ENCODE measurements at regions not wholly inside any gene's neighbourhood (a gene's known extent, or its start where the extent isn't known, plus 50 kb on each side); places are given as distances from the start of the nearest gene placed in this dataset.
"Not testable (repeated sequence)": the region's sequence is repeated elsewhere in the genome, so short reads cannot be mapped to it uniquely, and the experiment has no call there.

- DNase-seq = peak; percentile 83
These were observed 319.5 kb upstream of the OBI1 start for GRCh38 chr13:78978381-78978998.

- DNase-seq = no peak
These were observed 318.4 kb upstream of the OBI1 start for GRCh38 chr13:78977311-78977710.

GRCh38 chr13:78976696-78977095, 317.7 kb upstream of the OBI1 start:
- DNase-seq = no peak

- DNase-seq = no peak
These were observed 313.6 kb upstream of the OBI1 start for GRCh38 chr13:78972561-78972960.

DNA sequence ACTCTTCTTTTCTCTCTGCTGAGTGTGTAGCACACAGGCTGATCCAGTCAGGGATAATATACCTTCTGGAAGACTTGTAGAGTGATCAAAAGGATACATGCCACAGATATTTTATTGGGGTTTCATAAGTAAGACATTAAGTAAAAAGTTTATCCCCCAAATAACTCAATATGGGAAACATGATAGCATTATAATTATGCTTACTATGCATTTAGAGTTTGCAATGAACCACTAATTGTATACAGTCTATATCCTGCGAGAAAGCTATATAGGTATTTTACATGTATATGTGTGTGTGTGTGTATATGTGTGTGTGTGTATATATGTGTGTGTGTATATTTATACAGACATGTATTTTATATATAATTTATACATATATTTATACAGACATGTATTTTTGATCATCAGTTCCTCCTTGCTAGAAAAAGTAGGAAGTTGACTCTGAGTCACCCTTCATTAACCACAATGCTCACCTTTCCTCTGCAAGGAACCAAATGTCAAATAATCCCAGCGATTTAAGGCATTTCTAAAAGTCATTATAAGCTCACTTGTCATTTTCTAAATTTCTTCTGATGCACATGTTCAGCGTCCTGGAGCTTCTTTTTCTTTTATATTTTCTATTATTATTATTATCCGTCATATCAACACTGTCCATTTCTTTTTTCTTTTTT, 312.5 kb upstream of the OBI1 start:
- DNase-seq = no peak

GRCh38 chr13:78960881-78961280, 301.9 kb upstream of the OBI1 start:
- no peak for DNase-seq

DNA sequence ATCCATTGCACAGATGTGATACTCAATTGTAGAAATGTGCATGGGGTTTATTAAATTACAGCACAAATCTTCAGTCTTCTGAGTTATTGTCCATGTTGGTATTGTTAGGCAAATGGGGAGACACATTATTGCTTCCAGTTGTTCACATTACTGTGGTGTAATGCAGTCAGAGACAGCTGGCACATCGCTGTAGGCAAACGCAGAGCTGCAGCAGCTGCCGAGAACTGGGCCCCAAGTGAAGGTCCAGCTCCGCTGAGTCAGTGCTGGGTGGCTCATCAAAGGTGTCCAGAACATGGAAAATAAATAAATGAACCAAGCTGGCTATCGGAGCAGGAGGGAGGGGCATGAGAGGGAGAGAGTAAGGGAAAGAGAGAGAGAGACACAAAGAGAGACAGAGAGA, 299.1 kb upstream of the OBI1 start:
- DNase-seq = no peak

- no peak for DNase-seq
These were observed 281.6 kb upstream of the OBI1 start for GRCh38 chr13:78940455-78941130.

- DNase-seq = no peak
These were observed 275.4 kb upstream of the OBI1 start for GRCh38 chr13:78934336-78934735.

DNA sequence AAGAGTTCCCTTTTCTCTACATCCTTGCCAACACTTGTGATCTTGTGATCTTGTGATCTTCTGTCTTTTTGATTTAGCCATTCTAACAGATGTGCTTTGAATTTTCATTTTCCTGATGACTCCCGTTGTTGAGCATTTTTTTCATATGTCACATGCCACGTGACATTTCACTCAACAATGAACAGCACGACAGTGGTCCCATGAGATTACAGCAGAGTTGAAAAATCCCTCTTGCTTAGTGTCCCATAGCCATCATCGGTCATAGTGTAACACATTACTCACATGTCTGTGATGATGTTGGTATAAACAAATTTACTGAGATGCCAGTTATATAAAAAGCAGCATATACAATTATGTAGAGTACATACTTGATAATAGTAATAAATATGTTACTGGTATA, 256.1 kb upstream of the OBI1 start:
- no peak for DNase-seq

DNA sequence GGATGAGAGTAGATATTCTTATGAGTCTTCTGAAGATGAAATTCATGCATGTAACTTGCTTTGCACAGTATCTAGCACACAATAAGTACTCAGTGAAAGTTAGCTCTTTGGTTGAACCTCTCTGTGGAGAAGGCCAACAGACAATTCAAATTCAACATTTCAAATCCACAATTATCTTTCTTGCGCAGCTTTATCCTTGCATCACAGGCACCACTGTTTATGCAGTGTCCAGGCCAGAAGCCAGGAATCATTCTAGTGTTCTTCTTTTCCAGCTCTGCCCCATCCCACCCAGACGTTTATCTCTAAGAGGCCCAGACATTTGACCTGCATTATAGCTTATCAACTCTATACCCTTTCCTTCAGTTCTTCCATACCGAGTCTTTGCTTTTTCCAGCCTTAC, 254.7 kb upstream of the OBI1 start:
- DNase-seq = no peak

- no peak for DNase-seq
These were observed 251.2 kb upstream of the OBI1 start for GRCh38 chr13:78910147-78910546.

DNA sequence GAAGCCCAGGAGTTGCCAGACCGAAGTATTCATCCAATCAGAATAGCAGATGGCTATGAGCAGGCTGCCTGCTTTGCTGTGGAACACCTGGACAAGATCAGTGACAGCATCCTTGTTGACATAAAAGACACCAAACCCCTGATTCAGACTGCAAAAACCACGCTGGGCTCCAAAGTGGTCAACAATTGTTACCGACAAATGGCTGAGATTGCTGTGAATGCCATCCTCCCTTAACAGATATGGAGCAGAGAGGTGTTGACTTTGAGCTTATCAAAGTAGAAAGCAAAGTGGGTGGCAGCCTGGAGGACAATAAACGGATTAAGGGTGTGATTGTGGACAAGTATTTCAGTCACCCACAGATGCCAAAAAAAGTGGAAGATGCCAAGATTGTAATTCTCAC, 250.3 kb upstream of the OBI1 start:
- no peak for DNase-seq

DNA sequence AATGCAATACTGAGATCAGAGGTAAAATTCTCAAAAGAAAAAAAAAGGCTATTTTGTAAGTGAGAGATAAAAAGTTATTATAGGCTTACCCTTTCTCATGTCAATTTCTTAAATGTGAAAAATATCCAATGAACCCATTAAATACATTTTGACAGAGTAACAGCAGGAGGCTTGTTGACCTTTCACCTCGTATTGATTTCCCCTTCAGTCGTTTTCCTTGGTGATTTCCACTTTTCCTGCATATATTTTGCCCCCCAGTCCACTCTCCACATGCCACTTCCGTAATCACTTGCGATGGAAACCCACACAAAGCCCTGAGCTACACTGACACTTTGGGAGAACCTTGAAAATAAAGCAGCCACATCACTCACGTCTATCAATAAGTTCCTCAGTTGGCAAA, 248.1 kb upstream of the OBI1 start:
- DNase-seq = no peak

DNA sequence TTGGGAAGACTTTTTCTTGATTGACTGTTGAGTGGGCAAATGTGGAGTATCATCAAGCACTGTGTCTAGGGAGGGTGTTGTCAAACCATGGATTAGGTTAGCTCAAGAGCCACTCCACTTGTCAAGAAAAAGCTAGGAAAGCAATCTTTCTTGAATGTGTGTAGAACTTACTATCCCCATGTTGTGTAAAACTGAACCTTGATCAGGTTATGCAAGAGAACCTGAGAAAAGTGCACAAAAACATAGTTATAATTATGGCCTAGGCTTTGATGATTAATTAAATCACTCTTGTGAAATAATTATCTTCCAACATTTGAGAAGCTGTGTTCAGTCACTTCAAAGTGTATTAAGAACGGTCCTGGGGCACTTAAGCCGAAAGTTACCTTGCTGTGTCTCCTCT, 238.2 kb upstream of the OBI1 start:
- DNase-seq = no peak

DNA sequence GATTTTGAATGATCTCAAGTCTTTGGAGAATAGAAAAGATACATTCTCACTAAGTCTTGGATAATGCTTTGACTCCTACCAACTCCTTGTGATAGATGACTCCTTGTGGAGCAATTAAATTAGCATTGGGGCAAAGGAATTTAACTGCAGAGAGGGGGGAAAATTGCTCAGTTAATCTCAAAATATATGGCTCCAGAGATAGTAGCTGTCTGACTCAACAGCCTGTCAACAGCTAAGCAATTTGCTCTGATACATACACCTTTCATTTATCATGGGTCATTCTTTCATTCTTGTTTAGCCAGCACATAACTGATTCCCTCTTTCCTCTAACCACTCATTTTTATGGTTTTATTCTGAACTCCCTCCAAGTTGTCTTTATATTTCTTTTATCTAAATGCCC, 225.6 kb upstream of the OBI1 start:
- DNase-seq = no peak

DNA sequence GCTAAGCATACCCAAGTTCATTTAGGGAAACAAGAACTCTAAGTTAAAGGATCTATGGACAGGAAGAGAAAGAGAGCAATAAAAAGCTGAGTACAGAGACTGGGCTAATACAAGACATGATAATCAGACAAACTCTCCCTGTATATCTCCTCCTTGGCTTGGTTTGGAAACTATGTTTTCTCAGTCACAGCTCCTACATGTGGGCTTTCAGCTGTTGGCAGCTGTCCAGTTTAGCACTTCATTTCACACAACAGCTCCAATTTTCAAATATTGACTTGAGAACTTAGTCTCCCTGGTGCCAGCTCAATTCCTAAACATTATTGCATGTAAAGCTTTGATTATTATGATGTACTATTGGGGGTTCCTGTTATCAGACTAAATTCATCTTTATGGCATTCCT, 222.8 kb upstream of the OBI1 start:
- DNase-seq = no peak

DNA sequence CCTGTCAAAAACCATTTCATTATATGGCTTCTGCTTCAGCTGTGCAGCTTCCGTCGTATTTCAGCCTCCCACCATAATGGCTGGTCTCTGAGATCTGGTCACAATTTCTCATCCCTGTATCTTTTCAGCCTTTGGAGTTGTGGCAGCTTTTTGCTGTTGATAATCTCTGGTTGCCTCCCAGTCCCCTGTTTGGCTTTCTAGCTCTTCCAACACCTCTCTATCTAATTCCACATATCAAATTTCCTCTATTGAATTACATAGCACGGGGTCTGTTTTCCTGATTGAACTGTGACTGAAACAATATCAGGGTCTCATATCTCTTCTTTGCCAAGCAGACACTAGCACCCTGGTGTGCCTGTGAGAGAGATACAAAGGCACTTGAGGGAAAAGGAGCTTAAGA, 222.1 kb upstream of the OBI1 start:
- DNase-seq = no peak

DNA sequence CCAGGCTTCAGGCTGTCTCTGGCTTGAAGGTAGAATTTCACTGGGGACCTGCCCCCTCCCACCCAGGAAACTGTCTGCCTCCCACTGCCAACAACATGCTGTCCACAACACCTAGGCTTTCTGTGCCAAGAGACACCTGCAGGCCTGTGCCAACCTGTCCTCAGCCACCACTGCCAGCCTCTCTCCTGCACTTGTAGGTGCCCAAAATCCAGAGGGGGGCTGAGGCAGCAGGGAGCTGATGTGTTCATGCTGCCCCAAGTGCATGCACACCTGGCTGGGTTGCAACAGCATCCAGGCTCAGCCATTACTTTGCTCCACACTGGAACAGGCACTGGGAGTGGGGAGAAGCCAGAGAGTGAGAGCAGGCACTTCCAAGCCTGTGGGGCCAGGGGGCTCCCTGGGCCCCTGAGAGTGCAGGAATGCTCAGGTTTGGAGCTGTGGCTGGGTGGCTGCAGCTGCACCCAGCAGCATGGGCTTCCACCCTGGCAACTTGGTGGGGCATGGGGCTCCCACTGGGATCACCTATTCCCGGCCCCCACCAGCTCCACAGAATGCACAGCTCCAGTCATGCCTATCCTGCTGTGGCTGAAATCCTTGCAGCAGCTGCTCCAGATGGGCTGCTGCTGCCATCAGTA, 218.1 kb upstream of the OBI1 start:
- DNase-seq = no peak

GRCh38 chr13:78875792-78876580, 217.0 kb upstream of the OBI1 start:
- DNase-seq = no peak

DNA sequence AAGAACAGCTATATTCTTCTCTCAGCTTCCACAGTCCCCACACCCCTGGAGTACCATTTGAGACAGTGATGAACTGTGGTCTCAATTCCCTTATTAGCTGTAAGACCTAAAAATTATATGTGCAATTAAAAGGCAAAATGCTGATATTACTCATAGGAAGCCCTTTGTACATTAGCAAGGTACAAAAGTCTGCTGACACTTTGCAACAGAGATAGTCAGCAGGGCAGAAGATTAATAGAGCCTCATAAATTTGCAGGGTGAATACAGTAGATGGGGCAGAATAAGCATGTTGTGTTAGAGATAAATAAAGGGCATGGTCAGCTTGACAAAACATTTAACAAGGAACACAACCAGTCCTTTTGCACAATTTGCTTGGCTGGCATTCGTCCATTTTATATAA, 210.0 kb upstream of the OBI1 start:
- no peak for DNase-seq

DNA sequence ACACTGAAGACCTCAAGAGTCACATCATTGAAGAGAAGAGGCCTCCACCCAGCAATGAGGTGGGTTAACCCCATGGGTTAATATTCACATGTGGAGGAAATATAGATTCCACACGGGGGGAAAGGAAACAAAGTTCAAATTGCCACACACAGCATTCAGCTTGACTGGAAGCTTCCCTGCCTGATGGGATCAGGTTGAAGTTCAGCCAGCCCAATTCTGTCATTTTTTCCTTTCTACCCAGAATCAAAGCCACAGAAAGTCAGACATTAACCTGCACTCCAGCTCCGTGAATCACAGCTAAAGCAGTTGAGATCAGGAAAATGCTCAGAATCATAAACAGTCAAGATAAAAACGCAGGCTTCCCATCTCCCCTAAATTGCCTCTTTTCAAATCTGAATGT, 208.7 kb upstream of the OBI1 start:
- DNase-seq = no peak

DNA sequence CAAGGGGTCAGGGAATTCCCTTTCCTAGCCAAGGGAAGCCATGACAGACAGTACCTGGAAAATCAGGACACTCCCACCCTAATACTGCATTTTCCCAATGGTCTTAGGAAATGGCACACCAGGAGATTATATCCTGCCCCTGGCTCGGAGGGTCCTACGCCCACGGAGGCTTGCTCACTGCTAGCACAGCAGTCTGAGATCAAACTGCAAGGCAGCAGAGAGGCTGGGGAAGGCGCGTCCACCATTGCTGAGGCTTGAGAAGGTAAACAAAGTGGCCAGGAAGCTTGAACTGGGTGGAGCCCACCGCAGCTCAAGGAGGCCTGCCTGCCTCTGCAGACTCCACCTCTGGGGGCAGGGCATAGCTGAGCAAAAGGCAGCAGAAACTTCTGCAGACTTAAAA, 207.1 kb upstream of the OBI1 start:
- not testable (repeated sequence) for DNase-seq

Data from dermis blood vessel endothelial cell (primary cell).